Glutamatergic neuron (in vitro differentiated cells): ENCODE measurements at regions not wholly inside any gene's neighbourhood (a gene's known extent, or its start where the extent isn't known, plus 50 kb on each side); places are given as distances from the start of the nearest gene placed in this dataset.

ENCODE experiments used
- DNase-seq: peaks from one replicate; pipeline ENCODE4 v3.0.0; 2022
- H3K27ac Mint-ChIP-seq: one replicate; pipeline ENCODE4 v1.8.0; 2020; ENCODE audit warnings: mild to moderate bottlenecking, mixed read lengths, inconsistent platforms; ENCODE audit not compliant: unreplicated experiment
- H3K27me3 Mint-ChIP-seq: one replicate; pipeline ENCODE4 v1.8.0; 2020; ENCODE audit warnings: mild to moderate bottlenecking, moderate library complexity, mixed read lengths, inconsistent platforms; ENCODE audit not compliant: unreplicated experiment
- H3K36me3 Mint-ChIP-seq: one replicate; pipeline ENCODE4 v1.8.0; 2020; ENCODE audit warnings: mild to moderate bottlenecking, mixed read lengths, inconsistent platforms; ENCODE audit not compliant: unreplicated experiment
- H3K4me1 Mint-ChIP-seq: one replicate; pipeline ENCODE4 v1.8.0; 2020; ENCODE audit warnings: mild to moderate bottlenecking, low read depth, mixed read lengths, inconsistent platforms; ENCODE audit not compliant: unreplicated experiment
- H3K4me3 Mint-ChIP-seq: one replicate; pipeline ENCODE4 v1.8.0; 2020; ENCODE audit warnings: mild to moderate bottlenecking, mixed read lengths, inconsistent platforms; ENCODE audit not compliant: unreplicated experiment
- H3K9me3 Mint-ChIP-seq: one replicate; pipeline ENCODE4 v1.8.0; 2020; ENCODE audit warnings: mild to moderate bottlenecking, moderate library complexity, mixed read lengths, inconsistent platforms; ENCODE audit not compliant: unreplicated experiment
- TF ChIP-seq, protein P1 (sequence below): fragments of 200-600 bp; sonication (generic); IDR thresholded peaks from one replicate; pipeline ENCODE4 v1.5.0; 2021; ENCODE audit not compliant: partially characterized antibody, unreplicated experiment

DNA sequence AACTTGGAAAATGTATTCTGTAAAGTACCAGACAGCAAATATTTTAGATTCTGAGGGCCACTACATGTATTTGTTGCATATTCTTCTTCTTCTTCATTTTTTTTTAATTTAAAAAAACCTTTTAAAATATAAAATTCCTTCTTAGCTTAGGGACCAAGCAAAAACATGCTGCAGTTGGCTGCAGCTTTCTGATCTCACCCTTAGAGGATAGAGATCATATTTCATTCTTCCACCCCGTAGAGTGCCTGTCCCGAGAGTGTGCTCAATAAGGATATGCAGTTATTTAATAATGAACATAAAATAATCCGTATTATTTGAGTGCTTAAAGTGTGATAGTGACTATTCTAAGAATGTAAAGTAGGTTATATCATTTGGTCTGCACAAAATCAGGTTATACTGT is 204.2 kb upstream of the CD180 start:
- Mint-ChIP-seq H3K27me3 (no peaks in the 10 kb centered on the region), H3K4me3 (no peak overlapping the region), H3K36me3 (no peaks in the 10 kb centered on the region), H3K9me3 (peaks cover 2% of the 10 kb centered on the region), H3K27ac (no peak overlapping the region), H3K4me1 (peaks cover 2% of the 10 kb centered on the region)
- DNase-seq = no peak
- TF ChIP-seq, protein P1, sequence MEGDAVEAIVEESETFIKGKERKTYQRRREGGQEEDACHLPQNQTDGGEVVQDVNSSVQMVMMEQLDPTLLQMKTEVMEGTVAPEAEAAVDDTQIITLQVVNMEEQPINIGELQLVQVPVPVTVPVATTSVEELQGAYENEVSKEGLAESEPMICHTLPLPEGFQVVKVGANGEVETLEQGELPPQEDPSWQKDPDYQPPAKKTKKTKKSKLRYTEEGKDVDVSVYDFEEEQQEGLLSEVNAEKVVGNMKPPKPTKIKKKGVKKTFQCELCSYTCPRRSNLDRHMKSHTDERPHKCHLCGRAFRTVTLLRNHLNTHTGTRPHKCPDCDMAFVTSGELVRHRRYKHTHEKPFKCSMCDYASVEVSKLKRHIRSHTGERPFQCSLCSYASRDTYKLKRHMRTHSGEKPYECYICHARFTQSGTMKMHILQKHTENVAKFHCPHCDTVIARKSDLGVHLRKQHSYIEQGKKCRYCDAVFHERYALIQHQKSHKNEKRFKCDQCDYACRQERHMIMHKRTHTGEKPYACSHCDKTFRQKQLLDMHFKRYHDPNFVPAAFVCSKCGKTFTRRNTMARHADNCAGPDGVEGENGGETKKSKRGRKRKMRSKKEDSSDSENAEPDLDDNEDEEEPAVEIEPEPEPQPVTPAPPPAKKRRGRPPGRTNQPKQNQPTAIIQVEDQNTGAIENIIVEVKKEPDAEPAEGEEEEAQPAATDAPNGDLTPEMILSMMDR = no peak

DNA sequence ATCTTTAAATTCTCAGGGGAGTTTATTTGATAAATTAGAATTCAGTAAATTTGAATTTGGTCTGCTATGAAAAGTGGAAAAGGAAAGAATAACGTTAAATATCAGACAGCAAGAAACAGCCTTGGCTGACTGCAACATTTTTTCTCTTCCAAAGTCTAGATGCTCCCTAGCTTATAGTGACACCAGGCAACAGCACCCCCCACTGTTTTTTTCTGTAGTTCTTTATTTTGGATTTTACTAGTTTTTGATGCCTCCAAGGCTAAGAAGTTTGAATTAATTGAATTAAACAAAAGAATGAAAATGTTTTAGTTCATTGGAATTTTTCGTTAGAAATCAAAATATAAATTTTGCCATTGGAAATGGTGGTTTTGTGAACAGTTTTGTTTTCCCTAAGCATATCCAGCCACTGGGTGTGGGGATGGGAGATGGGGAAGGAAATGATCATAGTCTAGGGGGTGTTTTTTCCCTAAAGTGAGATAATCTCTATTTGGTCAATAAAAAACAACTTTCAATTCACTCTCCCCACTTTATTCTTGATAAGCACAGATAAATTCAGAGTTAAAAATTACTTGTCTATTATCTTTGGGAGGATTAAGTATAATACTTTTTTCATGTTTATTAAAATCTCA is 199.3 kb upstream of the CD180 start:
- H3K4me3 Mint-ChIP-seq = no peak overlapping the region
- DNase-seq = no peak
- no peaks in the 10 kb centered on the region for H3K36me3 Mint-ChIP-seq
- no peak overlapping the region for H3K27ac Mint-ChIP-seq
- TF ChIP-seq, protein P1 = no peak
- H3K27me3 Mint-ChIP-seq = no peaks in the 10 kb centered on the region
- H3K4me1 Mint-ChIP-seq = peaks cover 1% of the 10 kb centered on the region
- peaks cover 2% of the 10 kb centered on the region for H3K9me3 Mint-ChIP-seq

DNA sequence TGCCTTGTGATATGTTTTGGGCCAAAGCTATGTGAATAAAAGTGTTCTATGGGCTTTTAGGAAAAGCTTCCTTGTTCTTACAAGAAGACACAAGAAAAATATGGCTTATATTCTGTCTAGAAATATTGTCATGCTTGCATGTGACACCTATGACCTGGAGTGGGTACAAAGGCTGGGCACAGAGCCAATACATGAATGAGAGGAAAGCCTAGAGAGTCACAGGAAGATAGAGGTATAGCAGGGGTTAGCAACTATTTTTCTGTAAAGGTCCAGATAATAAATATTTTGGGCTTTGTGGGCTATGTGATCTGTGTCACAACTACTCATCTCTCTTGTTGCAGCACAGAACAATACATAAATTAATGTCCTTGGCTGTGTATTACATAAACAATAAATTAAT is 196.6 kb upstream of the CD180 start:
- no peak for DNase-seq
- Mint-ChIP-seq H3K9me3 (peaks cover 2% of the 10 kb centered on the region), H3K27me3 (no peaks in the 10 kb centered on the region), H3K4me3 (no peak overlapping the region), H3K4me1 (no peaks in the 10 kb centered on the region), H3K36me3 (no peaks in the 10 kb centered on the region), H3K27ac (no peak overlapping the region)
- TF ChIP-seq, protein P1 = no peak

DNA sequence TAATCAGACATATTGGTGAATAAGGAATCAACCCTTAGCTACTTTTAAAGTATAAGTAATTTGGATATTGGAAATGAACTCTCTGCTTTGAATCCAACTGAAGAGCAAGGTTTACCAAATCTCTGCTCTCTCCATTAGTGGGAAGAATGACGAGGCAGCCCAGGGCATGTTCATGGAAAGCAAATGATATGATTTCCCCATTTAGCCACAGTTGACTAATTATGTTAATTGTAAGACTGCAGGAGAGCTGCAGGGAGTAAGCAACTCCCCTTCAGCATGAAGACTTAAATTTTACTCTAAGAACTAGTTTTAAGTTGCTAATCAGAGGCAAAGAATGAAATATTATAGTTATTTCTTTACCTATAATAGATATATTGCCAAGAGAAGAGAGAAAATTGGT is 194.3 kb upstream of the CD180 start:
- TF ChIP-seq, protein P1 = no peak
- no peaks in the 10 kb centered on the region for H3K9me3 Mint-ChIP-seq

DNA sequence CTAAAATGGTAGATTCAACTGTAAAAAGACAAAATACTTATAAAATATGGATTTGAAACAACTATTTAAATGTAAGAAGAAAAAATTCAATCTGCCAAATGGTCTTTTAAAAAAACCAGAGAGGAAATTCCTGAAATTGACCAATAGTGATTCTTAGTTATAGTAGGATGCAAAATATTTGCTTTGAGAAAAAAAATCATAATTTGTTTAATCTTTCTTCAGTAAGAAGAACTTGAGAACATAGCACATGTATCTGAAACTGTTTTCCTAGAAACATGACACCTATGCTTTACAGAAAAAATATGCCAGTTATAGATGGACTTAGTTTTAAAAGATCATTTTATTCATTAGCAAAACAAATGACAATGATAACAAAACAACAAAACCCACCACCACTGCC is 186.9 kb upstream of the CD180 start:
- no peaks in the 10 kb centered on the region for H3K9me3 Mint-ChIP-seq
- no peaks in the 10 kb centered on the region for H3K27me3 Mint-ChIP-seq
- H3K36me3 Mint-ChIP-seq = no peaks in the 10 kb centered on the region
- H3K4me3 Mint-ChIP-seq = no peak overlapping the region
- H3K4me1 Mint-ChIP-seq = peaks cover 9% of the 10 kb centered on the region
- TF ChIP-seq, protein P1 = no peak
- H3K27ac Mint-ChIP-seq = no peak overlapping the region
- DNase-seq = no peak

More for the DNA sequence above, 194.3 kb upstream of the CD180 start:
- no peak overlapping the region for H3K27ac Mint-ChIP-seq
- no peak for DNase-seq
- H3K27me3 Mint-ChIP-seq = no peaks in the 10 kb centered on the region
- peaks cover 3% of the 10 kb centered on the region for H3K4me1 Mint-ChIP-seq
- H3K4me3 Mint-ChIP-seq = no peak overlapping the region
- no peaks in the 10 kb centered on the region for H3K36me3 Mint-ChIP-seq
